ENCODE measurements at regions not wholly inside any gene's neighbourhood (a gene's known extent, or its start where the extent isn't known, plus 50 kb on each side); places are given as distances from the start of the nearest gene placed in this dataset.

DNA sequence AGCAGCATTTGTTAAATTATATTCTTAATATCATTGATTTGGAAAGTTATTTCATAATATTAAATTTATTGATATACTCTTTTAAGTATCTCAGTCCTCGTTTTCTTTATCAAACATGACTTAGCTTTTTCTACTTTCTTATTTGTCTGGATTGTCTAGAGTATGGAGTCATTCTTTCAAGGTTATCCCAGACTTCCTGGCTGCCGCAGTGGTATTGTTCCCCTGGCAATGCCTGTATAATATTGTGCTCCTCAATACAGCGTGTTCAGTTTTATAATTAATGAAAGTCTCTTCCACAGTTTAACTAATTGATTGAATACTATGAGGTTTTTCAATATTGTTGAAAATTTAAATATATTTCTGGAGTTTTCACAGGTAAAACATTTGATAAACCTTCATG is 310.9 kb downstream of the ANKRD50 start:
- DNase-seq = no peak

DNA sequence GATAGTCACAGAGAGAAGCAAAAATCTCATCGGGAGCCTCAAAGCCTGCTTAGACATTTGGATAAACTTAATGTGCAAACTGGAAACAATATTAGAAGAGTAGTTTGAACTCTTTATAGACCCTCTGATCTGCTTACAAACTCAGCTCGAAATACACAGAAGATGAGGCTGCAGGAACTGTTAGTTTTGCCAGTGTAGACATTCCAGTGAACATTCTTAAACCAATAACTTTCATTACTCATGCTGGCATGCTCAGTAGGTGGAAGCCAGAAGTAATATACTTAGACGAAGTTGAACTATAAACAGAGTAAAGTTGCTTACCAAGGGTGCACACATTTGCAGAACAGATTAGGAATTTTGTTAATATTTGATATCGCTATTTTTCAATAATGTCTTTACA is 303.5 kb downstream of the ANKRD50 start:
- no peak for DNase-seq

DNA sequence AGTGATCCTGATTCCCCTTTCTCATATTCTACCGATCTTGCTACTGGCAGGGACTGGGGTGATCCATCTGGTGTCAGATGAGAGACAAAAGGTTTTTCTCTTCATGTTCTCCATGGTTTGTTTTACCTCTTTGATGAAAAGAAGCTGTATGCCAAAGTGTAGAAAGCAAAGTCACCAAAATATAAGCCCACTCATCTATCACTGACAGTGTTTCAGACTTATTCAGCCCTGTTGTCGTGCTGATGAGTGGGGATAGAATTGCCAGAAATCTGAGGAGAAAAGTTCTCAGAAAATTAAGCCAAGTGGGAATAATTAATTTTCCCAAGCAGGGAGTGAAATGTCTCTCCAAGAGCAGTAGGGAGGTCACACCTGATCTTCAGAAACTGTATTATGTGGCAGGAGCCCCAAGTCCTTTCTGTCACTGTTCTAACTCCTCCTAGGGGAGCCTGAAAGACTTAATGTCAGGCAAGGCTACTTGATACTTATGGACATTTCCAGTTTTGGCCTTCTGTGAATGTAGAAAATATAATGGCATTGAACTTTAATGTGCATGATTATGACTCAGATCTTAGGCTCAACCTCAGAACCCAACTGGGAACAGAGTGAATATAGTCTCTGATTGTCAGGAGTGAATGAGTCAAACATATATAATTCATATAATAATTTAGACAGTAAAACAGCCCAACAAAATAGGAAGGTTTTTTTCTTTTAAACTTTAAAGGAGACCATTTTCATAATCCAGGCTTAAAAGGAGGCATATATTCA is 298.1 kb downstream of the ANKRD50 start:
- DNase-seq = no peak

DNA sequence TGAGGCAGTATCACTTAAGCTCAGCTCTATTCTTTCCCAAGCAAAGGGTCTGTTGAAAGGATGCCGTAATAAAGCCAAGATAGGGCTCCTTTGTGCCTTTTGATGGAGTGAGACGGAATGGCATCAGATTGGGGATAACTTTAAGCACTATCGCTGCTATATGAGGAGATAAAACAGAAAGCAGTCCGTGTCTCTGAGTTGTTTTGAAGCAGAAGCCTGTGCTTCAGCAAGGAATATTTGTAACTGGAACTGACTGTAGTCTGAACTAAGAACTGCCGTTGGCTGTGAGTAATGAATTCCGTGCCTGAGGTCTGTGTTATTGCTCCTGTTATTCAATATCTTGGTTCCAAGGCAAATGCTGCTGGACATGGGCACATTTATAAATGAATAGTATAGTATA is 297.4 kb downstream of the ANKRD50 start:
- DNase-seq = no peak

DNA sequence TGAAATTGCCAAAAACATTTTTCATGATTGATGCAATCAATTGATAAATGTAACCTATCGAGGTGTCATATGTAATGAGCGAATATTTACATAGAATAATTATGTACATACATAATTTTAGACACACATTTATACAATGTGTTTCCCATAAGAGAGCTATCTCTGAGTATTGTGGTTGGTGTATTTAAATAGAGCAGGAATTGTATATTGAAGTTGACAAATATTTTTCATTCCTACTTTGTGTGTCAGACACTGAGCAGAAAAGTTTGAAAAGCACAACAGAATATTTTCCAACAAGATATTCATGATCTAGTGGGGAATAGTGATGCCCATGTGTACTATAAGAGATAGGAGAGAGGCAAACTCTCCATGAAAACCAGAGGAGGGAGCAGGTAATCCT is 295.2 kb downstream of the ANKRD50 start:
- DNase-seq = no peak

DNA sequence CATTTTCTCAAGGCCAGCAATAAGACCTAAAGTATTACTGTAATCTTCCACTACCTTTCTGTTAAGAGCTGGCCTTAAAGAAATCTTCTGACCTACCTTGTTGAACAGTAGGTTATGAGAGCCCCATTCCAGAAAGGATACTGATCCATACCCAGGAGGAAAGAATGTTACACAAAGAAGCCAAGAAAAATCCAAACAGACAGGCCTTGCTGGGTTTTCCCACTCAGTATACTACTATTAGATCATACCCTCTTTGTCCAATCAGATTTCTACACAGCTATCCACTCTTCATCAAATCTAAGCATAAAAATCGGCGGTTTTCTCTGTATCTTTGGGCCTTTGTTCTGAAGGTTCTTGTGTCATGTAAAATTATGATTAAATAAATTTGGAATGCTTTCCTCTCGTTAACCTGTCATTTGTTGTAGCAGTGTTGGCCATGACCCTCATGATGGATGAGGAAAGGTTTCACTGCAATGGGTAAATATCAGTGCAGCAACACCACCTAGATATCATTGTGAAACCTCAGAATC is 292.3 kb downstream of the ANKRD50 start:
- DNase-seq = no peak

DNA sequence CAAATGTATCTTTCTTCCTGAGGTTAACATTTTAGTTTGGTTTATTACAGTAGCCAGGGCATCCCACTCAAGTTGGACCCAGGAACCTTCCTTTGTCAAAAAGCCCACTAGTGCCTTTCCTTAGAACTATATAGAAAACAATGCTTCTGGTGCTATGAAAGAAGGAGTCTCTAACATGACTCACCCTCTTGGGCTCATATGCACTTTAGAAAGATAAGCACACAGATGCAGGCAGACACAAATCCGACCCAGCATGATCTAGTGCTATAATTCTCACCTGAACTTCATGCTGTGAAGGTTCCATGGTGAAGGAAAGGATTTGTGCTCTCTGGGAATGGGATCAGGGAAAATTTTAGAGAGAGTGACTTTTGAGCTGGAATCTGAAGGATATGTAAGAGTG is 289.4 kb downstream of the ANKRD50 start:
- DNase-seq = peak; percentile 70

DNA sequence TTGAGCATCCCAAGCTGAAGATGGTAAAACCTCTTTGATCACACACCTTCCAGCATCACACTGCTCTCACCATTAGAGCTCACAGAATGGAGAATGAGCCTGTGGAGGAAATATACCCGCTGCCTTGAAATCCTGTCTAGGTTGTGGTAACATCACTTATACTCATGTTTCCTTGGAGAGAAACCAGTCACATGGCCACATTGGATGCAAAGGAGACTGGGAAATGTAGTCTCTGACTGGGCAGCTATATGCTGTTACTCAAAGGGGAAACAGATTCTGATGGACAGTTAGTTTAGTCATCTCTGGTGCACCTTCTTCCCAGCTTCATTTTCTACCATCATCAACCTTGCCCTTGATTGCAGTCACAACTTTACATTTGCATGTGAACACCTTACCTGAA is 286.3 kb downstream of the ANKRD50 start:
- no peak for DNase-seq

DNA sequence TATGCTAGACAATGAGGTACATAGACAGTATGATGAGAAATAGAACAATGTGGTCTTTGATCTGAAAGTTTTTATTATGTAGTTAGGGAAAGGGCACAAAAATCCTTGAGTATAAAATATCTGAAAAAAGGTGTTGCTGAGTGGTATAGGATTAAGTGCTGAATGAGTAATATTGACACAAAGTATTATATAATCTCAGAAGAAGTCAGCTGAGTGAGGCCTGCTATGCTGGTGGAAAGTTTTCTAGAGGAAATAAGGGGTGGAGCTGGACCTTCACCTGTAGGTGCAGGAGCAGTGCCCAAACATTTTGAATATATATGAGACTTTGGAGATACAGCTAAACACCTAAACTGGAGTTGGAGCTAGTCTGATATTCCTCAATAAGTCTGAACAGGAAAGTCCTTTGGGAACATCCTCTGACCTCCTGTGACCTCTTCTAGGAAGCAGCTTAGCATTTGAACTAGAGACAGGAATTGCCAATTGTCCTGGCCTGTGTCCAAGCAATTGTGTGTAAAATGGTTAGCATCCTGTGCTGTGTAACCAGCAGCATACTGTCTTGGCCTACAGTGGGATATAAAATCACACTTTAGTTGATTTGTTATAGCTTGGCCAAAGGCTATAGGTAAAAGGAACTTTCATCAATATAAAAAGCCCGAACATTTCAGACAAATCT is 285.3 kb downstream of the ANKRD50 start:
- DNase-seq = no peak

DNA sequence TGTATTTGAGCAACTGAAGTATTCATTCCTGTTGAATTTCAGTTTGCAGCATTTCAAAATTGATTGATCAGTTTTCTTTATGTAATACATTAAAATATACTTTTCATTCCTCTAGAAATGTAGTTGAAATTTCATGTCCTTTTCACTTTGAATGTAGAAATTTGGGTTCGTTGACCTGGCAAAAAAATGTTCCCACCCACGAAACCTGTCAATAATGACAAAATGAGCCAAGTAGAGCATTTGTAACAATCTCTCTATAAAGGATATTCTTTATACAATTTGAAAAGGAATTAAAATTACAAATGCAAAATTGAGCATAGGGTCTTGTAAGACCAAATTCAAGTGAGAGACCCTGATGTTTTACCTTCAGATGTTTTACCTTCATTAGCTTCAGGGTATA is 283.9 kb downstream of the ANKRD50 start:
- DNase-seq = no peak

DNA sequence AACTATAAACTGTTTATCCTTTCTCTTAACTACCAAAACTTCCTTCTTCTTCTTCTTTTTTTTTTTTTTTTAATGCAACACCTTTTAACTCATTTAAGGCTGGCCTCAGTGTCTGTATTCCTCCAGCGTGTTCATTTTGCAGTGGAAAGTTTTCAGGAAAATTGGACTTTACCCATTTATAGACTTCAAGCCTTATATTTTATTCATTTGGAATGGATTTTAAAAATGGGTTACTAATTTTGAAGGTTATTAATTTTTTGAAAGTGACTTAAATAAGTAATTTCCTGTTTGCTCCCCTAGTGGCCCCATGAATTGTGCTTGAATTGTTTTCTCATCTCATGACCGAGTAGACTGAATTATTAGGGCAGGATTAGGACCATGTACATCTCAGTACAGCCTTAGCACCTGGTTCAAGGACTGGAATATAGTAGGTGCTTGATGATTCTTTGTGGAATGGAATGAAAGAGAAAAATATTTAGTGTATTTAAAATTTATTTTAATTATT is 282.7 kb downstream of the ANKRD50 start:
- DNase-seq = no peak

DNA sequence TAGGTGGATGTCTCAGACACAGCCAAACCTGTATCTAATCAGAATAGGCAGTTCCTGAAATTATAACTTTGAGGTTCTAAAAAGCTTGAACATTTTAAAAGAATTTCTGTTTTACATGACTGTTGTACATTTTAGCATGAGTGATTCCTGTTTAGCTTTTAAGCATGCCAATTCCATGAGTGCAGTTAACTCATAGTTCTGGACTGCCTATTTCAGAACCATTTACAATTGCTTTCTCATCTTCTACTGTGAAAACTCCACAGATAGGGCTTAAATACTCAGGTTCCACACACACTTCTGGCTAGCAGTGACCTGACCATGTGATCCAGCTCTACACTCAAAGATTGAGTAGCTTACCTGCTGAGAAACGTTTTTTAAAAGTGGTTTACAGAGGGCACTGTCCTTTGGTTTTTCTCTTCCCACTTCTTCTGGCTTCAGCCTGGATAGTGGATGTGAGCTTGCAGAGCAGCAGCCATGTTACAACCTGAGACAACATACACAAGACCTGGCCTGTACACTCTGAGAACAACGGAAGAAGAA is 280.8 kb downstream of the ANKRD50 start:
- DNase-seq = no peak

DNA sequence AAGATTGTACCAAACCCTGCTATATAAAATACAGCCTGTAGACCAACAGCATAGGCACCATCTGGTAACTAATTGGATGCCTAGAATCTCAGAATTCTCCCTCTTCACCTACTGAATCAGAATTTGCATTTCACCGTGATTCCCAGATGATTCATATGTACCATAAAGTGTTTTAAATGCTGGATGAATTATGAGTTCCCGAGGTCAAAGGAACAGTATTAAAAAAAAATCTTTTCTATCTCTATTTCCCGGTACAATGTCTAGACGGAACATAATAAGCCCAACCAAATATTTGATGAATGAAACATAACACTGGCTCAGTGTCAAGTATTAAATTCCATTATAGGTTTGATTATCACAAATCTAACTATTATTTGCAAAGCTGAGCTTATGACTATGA is 280.0 kb downstream of the ANKRD50 start:
- DNase-seq = peak; percentile 26

DNA sequence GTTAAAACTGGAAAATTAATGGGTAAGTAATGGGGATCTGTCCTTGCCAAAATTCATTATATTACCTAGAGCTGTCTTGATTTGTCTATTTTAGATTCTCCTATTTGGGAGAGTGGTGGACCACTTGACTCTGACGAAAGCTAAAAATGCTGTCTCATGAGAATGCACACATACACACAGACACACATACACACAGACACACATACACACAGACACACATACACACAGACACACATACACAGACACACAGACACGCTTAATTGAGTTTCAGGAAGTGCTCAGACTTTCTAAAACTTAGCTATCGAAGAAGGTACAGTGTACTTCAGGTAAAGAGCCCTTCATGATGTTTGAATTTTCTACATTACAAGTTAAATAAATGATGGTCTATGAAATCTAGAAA is 279.5 kb downstream of the ANKRD50 start:
- DNase-seq = no peak

DNA sequence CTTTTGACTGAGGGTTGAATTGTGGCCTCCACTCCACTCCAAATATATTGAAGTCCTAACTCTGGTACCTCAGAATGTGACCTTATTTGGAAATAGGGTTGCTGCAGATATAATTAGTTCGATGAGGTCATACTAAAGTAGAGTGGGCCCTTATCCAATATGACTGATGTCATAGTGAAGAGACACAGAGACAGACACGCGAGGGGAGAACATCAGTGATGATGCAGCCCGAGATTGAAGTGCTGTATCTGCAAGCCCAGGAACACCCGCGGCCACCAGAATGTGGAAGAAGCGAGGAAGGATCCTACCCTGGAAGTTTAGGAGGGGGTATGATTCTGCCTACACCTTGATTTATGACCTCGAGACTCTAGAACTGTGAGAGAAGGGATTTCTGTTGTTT is 279.0 kb downstream of the ANKRD50 start:
- no peak for DNase-seq

DNA sequence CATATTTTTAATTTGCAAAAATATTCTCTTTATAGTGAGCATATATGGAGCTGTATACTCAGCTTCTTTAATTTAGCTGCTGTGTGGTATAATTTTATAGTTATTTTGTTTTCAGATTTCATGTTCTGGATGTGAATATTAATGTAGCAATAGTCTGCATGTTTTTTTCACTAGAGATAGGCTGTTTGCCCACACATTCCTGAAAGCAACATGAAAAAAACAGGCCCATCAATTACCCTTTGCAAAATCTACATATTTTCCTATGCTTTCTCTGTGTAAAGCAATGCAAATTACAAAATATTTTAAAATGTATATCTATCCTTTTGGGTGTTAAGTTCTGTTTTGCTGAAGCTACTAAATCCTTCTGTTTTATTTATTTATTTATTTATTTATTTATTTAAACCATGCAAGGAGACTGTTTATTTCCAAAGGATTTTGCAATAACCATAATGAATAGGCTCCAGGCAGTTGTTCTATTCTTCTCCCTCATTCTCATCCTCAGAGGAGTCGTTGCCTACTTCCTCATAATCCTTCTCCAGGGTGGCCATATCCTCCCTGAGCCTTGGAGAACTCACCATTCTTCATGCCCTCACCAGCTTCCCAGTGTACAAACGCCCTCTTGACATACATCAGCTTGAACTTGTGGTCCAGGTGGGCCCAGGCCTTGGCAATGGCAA is 277.1 kb downstream of the ANKRD50 start:
- peak; percentile 52 for DNase-seq

DNA sequence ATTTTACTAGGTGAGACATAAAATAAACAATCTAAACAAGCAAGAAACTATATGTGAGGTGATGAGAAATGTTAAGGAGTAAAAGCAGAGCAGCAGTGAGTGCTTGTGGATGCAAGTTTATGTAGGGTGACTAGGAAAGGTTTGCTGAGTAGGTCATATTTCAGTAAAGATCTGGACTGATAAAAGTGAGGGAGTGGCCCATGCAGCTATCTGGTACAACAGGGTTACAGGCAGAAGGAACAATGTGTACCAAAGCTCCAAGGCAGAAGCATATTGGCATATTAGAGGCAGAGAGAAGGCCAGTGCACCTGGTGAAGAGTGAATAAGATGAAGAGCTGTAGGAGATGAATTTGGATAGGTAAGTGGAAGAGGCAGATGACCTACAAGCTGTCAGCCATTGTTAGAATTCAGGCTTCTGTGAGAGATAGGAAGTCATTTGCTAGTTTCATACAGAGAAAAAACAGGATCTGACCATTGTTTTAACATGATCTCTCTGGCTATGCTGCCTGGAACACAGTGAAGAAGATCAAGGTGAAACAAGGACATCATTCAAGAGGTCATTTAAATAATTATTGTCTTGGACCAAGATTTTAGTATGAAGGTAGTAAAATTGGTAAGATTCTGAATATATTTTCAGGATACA is 274.6 kb downstream of the ANKRD50 start:
- no peak for DNase-seq

DNA sequence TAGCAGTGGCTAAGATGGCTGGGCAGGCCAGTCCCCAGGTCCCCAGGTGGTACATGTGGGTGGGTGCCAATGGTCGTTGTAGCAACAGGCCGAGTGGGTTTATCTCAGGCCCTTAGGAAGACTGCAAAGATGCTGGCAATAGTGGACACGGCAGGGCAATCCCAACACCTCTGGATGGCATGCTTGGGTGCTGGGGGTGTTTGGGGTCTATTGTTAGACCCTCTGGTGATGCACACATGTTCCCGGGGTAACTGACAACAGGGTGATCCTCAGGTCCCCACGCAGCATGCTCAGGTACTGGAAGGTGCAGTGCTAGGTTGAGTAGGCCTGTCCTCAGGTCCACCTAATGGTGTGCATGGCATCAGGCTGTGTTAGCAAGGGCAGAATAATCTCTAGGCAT is 267.5 kb downstream of the ANKRD50 start:
- no peak for DNase-seq

DNA sequence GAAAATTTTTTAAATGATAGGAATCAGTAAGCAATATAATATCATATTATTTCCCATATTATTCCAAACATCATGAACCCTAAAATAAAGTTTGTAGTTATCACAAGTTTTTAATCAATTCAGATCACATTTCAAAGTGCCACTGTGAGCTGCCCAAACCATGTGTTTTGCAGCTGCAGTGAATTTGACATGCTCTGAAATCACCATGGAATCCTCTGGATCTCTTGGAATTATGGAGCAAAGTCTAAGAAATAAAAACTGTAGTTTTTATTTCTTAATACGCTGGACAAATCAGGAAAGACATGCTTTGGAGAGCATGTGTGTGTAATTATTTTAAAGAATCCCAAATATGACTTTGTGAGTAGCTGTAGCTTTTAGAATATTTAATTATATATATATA is 262.7 kb downstream of the ANKRD50 start:
- DNase-seq = no peak

DNA sequence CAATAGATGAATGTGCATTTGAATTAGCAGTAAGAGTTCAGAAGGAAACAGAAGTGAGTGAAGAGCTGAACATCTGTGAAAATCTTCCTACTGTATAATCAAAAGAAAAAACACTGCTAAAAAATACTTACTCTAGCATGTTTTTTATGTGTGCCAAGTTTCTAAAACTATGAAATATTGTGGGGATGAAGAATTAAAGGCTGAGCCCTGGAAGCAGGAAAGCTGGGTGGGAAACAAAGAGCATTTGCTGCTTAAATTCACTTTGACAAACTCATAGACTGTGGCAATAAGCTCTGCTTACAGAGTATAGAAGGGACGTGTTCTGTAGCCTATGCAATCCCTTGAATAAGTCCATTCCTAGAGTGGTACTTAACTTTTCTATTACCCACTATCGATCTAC is 261.7 kb downstream of the ANKRD50 start:
- DNase-seq = no peak

DNA sequence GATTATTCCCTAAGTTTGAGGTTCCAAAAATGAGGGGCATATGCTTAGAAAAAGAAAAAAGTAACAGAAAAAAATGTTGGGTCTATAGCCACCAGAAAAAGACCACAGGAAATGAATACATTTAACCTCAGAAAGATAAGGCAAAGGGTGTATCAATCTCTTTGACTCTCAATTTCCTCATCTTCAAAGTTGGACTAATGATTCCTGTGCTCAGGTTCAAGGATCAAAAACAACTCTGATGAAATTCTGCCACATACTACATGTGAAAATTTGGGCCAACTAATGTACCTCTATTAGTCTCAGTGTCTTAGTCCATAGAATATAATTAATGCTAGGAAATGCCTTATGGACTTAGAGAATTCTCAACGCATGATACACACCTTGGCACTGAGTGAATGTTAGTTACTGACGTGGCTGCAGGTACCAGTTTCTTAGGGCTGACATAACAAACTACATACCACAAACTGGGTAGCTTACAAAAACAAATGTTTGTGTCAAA is 257.7 kb downstream of the ANKRD50 start:
- peak; percentile 24 for DNase-seq

DNA sequence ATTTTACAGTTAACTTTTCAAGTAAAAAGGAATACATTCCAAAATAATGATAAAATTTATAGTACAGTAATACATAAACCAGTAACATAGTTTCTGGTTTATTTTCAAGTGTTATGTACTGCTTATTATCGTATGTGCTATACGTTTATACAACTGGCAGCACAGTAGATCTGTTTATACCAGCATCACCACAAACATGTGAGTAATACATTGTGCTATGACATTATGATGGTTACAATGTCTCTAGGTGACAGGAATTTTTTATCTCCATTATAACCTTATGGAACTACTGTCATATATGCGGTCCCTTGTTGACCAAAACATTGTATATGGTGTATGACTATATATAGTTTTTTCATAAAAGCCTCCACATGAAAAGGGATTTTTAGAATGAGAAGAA is 256.9 kb downstream of the ANKRD50 start:
- no peak for DNase-seq

Data from NCI-H226 (cell line).